ENCODE measurements at regions not wholly inside any gene's neighbourhood (a gene's known extent, or its start where the extent isn't known, plus 50 kb on each side); places are given as distances from the start of the nearest gene placed in this dataset.
"Not testable (repeated sequence)": the region's sequence is repeated elsewhere in the genome, so short reads cannot be mapped to it uniquely, and the experiment has no call there.

- H3K27ac ChIP-seq (ENCODE audit: extremely low read depth, low read depth, low read length); H3K27me3 ChIP-seq (ENCODE audit: control insufficient read depth in 2 of 2, insufficient read depth in 2 of 2, low read length in 2 of 2); H3K36me3 ChIP-seq (ENCODE audit: control insufficient read depth, insufficient read depth, low read length); H3K9ac ChIP-seq (ENCODE audit: insufficient read depth in 1 of 2, low read depth in 2 of 2, low read length in 2 of 2); H3K4me1 ChIP-seq (replicated peaks in 1 of 2; ENCODE audit: control insufficient read depth in 2 of 2, insufficient read depth in 2 of 2, low read length in 2 of 2); DNase-seq (ENCODE audit: extremely low read depth in 1 of 4, low spot score in 3 of 4); H4K20me1 ChIP-seq (replicated peaks; ENCODE audit: control insufficient read depth, insufficient read depth, low read length); H3K4me2 ChIP-seq (ENCODE audit: insufficient read depth, low read length); H3K4me3 ChIP-seq; H3K9me3 ChIP-seq (replicated peaks; ENCODE audit: control insufficient read depth, insufficient read depth, low read depth, low read length); CTCF ChIA-PET (ENCODE audit: low intra/inter-chr PET ratio); FAIRE-seq; in situ Hi-C loops (cut with MboI); H3K9me1 ChIP-seq (ENCODE audit: control insufficient read depth, insufficient read depth, low read length): not testable (repeated sequence)
- 0 out of 2 replicates have a peak, but pooled peaks have one; percentile 54 for TF ChIP-seq CBX1 (IDR thresholded peaks at IDR 0.05; ENCODE audit: low read depth)
- peak; percentile 3; the same call in 1 of the 2 replicates for TF ChIP-seq POLR2G (IDR thresholded peaks at IDR 0.05; ENCODE audit: low read depth, low read length)
- TF ChIP-seq POLR2AphosphoS5 (IDR thresholded peaks at IDR 0.05; ENCODE audit: control insufficient read depth, insufficient read depth, low read depth, low read length) = peak; percentile 82
- 0 out of 2 replicates have a peak, but pooled peaks have one; percentile 14 for TF ChIP-seq HBP1 (CRISPR knock-in tag; IDR thresholded peaks at IDR 0.05)
- BruUV-seq (replicated peaks) = TSS peak; percentile 99
- H3K79me2 ChIP-seq (ENCODE audit: control insufficient read depth, insufficient read depth, low read length) = peaks cover 25% of the 10 kb centered on the region
- 52% methylated on average over 3 of the region's 3 CpGs for WGBS (ENCODE audit: insufficient coverage, low coverage, missing lambda C conversion rate)
- intact Hi-C loops (cut with micrococcal nuclease) = loop anchor here (5.0 to 10.0 kb wide), 5 partner anchors 129 to 646 kb away; partner anchors contain the start of gene DENND1B
- H2AFZ ChIP-seq (ENCODE audit: low read depth, low read length) = peak overlapping the region; percentile 82
- ATAC-seq = peak; percentile 1; the same call in 1 of the 3 replicates
- POLR2A ChIA-PET = interaction anchor here (0.6 to 1.4 kb wide), 17 partner anchors 8 to 458 kb away, joined by 3 to 8 read pairs (median 3); partner anchors contain the start of gene C1orf53
Observed at GRCh38 chr1:197996259-197996512, 79.0 kb downstream of the LHX9 start.

Measured in K562 (cell line).